PC-3 (cell line): ENCODE measurements at regions not wholly inside any gene's neighbourhood (a gene's known extent, or its start where the extent isn't known, plus 50 kb on each side); places are given as distances from the start of the nearest gene placed in this dataset.
A peak's percentile ranks its signal among the peaks of the same experiment; 100 is the strongest.

Experiments used
- ATAC-seq: fragments of 200-7000 bp; cut with Tn5 transposase; 2 replicates; pipeline ENCODE4 v1.9.1; 2020; ENCODE audit warnings: mild to moderate bottlenecking, moderate library complexity
- BruUV-seq: library from RNA; stranded (reverse); fragments of 400-500 nt; replicated peaks from 2 replicates; lab custom pipeline; 2021; lab: Mats Ljungman, UMichigan
- CTCF ChIA-PET: fragments of 300-600 bp; sonication (Branson Sonifier 250); formaldehyde crosslinking; loops from one replicate; lab custom pipeline; 2022; ENCODE audit warnings: antibody characterized with exemption; lab: Charles Lee
- POLR2A ChIA-PET: fragments of 300-600 bp; sonication (Branson Sonifier 250); formaldehyde crosslinking; loops from one replicate; lab custom pipeline; 2022; ENCODE audit warnings: antibody characterized with exemption; ENCODE audit not compliant: unreplicated experiment; lab: Charles Lee
- DNase-seq: peaks from one replicate; pipeline ENCODE4 v3.0.0-alpha.2; 2015
- H2AFZ ChIP-seq: fragments of 300-600 bp; sonication (generic); 2 replicates; pipeline ENCODE4 v1.6.0; 2016; ENCODE audit warnings: antibody characterized with exemption, low read length
- H3F3A ChIP-seq: fragments of 300-600 bp; sonication (generic); one replicate; pipeline ENCODE4 v1.6.0; 2017; ENCODE audit warnings: antibody characterized with exemption, low read length, control low read depth, mild to moderate bottlenecking; ENCODE audit not compliant: unreplicated experiment
- H3K27ac ChIP-seq: fragments of 300-600 bp; sonication (generic); 2 replicates; pipeline ENCODE4 v1.5.1; 2016; ENCODE audit warnings: mild to moderate bottlenecking, low read length
- H3K27me3 ChIP-seq: fragments of 300-600 bp; sonication (generic); 2 replicates; pipeline ENCODE4 v1.6.1; 2016; ENCODE audit warnings: low read length, mixed read lengths
- H3K36me3 ChIP-seq: fragments of 300-600 bp; sonication (generic); 2 replicates; pipeline ENCODE4 v1.6.1; 2016; ENCODE audit warnings: low read depth, mixed run types, low read length, mixed read lengths
- H3K4me1 ChIP-seq: fragments of 300-600 bp; sonication (generic); 2 replicates; pipeline ENCODE4 v1.5.1; 2016; ENCODE audit warnings: low read length; ENCODE audit not compliant: insufficient read depth
- H3K4me2 ChIP-seq: fragments of 300-600 bp; sonication (generic); 2 replicates; pipeline ENCODE4 v1.6.0; 2016; ENCODE audit warnings: low read length
- H3K4me3 ChIP-seq: fragments of 300-600 bp; sonication (generic); 2 replicates; pipeline ENCODE4 v1.5.1; 2016; ENCODE audit warnings: mild to moderate bottlenecking, low read length, mixed read lengths
- H3K79me2 ChIP-seq: fragments of 300-600 bp; sonication (generic); 2 replicates; pipeline ENCODE4 v1.6.1; 2017; ENCODE audit warnings: low read length, mixed read lengths
- H3K9ac ChIP-seq: fragments of 300-600 bp; sonication (generic); 2 replicates; pipeline ENCODE4 v1.6.0; 2016; ENCODE audit warnings: mild to moderate bottlenecking, low read length
- H3K9me2 ChIP-seq: fragments of 300-600 bp; sonication (generic); replicated peaks from 2 replicates; pipeline ENCODE4 v1.6.1; 2016; ENCODE audit warnings: mixed run types, low read length, mixed read lengths
- H3K9me3 ChIP-seq: fragments of 300-600 bp; sonication (generic); 2 replicates; pipeline ENCODE4 v1.6.1; 2016; ENCODE audit warnings: low read length, mixed read lengths
- H4K20me1 ChIP-seq: fragments of 300-600 bp; sonication (generic); 2 replicates; pipeline ENCODE4 v1.6.1; 2016; ENCODE audit warnings: low read length, mixed read lengths
- EZH2 ChIP-seq: fragments of 300-600 bp; sonication (generic); IDR thresholded peaks from one replicate; pipeline ENCODE4 v1.6.1; 2017; ENCODE audit warnings: antibody characterized with exemption, mild to moderate bottlenecking, low read length; ENCODE audit not compliant: unreplicated experiment
- EZH2phosphoT487 ChIP-seq: fragments of 300-600 bp; sonication (generic); IDR thresholded peaks from 2 replicates; pipeline ENCODE4 v1.6.1; 2018; ENCODE audit warnings: mild to moderate bottlenecking, antibody characterized with exemption, low read length, borderline replicate concordance
- intact Hi-C: fragments of 100-400 bp; cut with micrococcal nuclease; formaldehyde crosslinking; loops from 2 replicates; pipeline ENCODE4 v1.9.0; 2023
- TF ChIP-seq, protein P1 (sequence below): fragments of 300-600 bp; sonication (generic); conservative IDR thresholded peaks from 2 replicates; pipeline ENCODE4 v1.5.1; 2017; ENCODE audit warnings: antibody characterized with exemption, low read depth, mild to moderate bottlenecking, low read length

GRCh38 chrX:115946059-115946458 lies 224.5 kb upstream of the AGTR2 start:
- no peaks in the 10 kb centered on the region for H3K36me3 ChIP-seq
- TF ChIP-seq EZH2phosphoT487, result no peak
- TF ChIP-seq, protein P1, sequence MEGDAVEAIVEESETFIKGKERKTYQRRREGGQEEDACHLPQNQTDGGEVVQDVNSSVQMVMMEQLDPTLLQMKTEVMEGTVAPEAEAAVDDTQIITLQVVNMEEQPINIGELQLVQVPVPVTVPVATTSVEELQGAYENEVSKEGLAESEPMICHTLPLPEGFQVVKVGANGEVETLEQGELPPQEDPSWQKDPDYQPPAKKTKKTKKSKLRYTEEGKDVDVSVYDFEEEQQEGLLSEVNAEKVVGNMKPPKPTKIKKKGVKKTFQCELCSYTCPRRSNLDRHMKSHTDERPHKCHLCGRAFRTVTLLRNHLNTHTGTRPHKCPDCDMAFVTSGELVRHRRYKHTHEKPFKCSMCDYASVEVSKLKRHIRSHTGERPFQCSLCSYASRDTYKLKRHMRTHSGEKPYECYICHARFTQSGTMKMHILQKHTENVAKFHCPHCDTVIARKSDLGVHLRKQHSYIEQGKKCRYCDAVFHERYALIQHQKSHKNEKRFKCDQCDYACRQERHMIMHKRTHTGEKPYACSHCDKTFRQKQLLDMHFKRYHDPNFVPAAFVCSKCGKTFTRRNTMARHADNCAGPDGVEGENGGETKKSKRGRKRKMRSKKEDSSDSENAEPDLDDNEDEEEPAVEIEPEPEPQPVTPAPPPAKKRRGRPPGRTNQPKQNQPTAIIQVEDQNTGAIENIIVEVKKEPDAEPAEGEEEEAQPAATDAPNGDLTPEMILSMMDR, result no peak
- no peak for TF ChIP-seq EZH2
- H3K27ac ChIP-seq, result no peak overlapping the region
- intact Hi-C loops, result loop anchor here (10.0 kb wide), 2 partner anchors 291 to 611 kb away; no protein-coding TSS in a partner anchor
- H4K20me1 ChIP-seq, result no peaks in the 10 kb centered on the region
- no peak overlapping the region for H3K4me2 ChIP-seq
- no peak overlapping the region for H3K9ac ChIP-seq
- H3F3A ChIP-seq, result no peaks in the 10 kb centered on the region
- no TSS peak for BruUV-seq
- no peaks in the 10 kb centered on the region for H3K27me3 ChIP-seq
- H2AFZ ChIP-seq, result no peak overlapping the region
- H3K9me3 ChIP-seq, result no peaks in the 10 kb centered on the region
- H3K4me1 ChIP-seq, result no peaks in the 10 kb centered on the region; the same call in 1 of the 2 replicates
- ATAC-seq (no peak), DNase-seq (no peak)
- H3K4me3 ChIP-seq, result no peak overlapping the region
- H3K9me2 ChIP-seq, result no peaks in the 10 kb centered on the region
- POLR2A ChIA-PET, result no interaction called here
- CTCF ChIA-PET, result no interaction called here
- H3K79me2 ChIP-seq, result no peaks in the 10 kb centered on the region

DNA sequence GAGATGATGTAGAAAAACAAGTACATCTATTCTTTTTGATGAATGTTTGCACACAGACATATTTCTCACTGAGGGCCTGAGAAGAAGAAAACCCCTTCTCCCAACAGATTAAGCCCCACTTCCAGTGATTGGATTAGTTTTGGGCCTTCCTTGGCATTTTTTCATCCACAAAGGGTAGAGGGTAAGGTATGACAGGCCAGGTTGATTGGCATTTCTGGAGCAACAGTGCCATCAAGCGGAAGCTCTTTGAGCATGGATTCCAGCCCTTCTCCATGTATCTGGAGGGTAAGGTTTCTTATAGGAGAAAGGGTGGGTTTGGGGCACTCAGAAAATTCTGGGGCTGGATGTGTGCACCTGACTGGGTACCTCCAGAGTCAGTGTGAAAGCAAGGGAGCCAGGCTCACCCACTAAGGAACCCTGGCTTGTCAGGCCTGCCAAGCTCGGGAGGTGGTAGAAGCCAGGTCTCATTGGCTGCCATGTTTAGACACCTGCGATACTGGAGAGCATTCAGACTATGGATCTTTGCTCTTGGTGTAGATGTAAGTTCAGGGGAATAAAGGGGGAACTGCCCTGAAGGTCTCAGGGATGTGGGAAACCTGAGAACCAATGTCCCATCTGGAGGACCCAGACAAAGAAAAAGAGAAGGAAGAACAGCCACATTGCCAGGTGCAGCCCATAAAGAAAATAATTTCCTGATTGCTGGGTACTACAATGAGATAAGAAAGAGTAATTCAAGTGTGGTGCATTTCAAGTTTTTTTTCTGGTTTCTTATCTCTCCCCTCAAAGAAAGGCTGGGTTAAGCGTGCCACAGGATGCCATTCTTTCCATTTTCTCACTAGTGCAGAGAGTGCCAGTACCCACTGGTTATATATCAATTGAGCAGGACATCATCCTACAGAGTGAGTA lies 222.3 kb upstream of the AGTR2 start:
- Histone ChIP-seq H3K4me1 (no peaks in the 10 kb centered on the region), H3K4me3 (no peak overlapping the region), H2AFZ (no peak overlapping the region), H3K79me2 (no peaks in the 10 kb centered on the region), H3K9me2 (no peaks in the 10 kb centered on the region), H3F3A (no peaks in the 10 kb centered on the region), H3K9ac (no peak overlapping the region), H3K36me3 (no peaks in the 10 kb centered on the region), H4K20me1 (no peaks in the 10 kb centered on the region), H3K9me3 (no peaks in the 10 kb centered on the region), H3K27me3 (no peaks in the 10 kb centered on the region), H3K27ac (no peak overlapping the region), H3K4me2 (no peak overlapping the region)
- intact Hi-C loops, result loop anchor here (10.0 kb wide), 2 partner anchors 293 to 613 kb away; no protein-coding TSS in a partner anchor
- DNase-seq (peak; percentile 67), ATAC-seq (peak; percentile 79)
- CTCF ChIA-PET, result no interaction called here
- TF ChIP-seq, protein P1, result peak; percentile 66
- TF ChIP-seq EZH2 (no peak), EZH2phosphoT487 (no peak)
- POLR2A ChIA-PET, result no interaction called here
- no TSS peak for BruUV-seq
